ENCODE measurements at regions not wholly inside any gene's neighbourhood (a gene's known extent, or its start where the extent isn't known, plus 50 kb on each side); places are given as distances from the start of the nearest gene placed in this dataset.

DNA sequence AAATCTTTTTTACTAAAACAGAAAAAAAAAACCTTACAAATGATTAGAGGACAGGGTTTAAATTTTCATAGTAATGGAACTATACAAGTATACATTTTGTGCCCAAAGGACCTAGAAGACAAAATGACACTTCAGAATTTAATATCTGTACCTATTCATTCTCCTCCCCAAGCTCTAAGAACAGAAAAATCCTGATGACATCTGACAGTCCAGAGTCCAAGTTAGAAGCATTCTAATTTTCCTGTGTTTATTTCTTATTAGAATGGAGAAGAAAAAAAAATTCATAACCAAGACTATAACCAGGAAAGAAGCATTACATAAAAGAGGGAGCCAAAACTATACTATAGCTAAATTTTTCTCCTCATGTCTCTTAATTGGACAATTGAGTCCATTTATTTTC, 138.9 kb upstream of the SLC13A1 start:
- TF ChIP-seq, protein P1, sequence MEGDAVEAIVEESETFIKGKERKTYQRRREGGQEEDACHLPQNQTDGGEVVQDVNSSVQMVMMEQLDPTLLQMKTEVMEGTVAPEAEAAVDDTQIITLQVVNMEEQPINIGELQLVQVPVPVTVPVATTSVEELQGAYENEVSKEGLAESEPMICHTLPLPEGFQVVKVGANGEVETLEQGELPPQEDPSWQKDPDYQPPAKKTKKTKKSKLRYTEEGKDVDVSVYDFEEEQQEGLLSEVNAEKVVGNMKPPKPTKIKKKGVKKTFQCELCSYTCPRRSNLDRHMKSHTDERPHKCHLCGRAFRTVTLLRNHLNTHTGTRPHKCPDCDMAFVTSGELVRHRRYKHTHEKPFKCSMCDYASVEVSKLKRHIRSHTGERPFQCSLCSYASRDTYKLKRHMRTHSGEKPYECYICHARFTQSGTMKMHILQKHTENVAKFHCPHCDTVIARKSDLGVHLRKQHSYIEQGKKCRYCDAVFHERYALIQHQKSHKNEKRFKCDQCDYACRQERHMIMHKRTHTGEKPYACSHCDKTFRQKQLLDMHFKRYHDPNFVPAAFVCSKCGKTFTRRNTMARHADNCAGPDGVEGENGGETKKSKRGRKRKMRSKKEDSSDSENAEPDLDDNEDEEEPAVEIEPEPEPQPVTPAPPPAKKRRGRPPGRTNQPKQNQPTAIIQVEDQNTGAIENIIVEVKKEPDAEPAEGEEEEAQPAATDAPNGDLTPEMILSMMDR (IDR thresholded peaks at IDR 0.05), result no peak
- no peak for TF ChIP-seq EP300 (IDR thresholded peaks at IDR 0.05)
- no peak for TF ChIP-seq NFE2L2 (conservative IDR thresholded peaks at IDR 0.05; ENCODE audit: low read length)
- no peak for TF ChIP-seq RAD21 (conservative IDR thresholded peaks at IDR 0.05 in 1 of 2, IDR thresholded peaks at IDR 0.05 in 1 of 2)

Measured in A549 (cell line).